Osteoblast (primary cell): ENCODE measurements at regions not wholly inside any gene's neighbourhood (a gene's known extent, or its start where the extent isn't known, plus 50 kb on each side); places are given as distances from the start of the nearest gene placed in this dataset.

Experiments used
- DNase-seq: peaks from one replicate; pipeline ENCODE4 v3.0.0; 2011; ENCODE audit warnings: low spot score, mixed read lengths; ENCODE audit not compliant: insufficient read length; ENCODE audit errors: missing footprints
- H2AFZ ChIP-seq: 2 replicates; pipeline ENCODE4 v1.6.0; 2011; ENCODE audit warnings: mild to moderate bottlenecking, low read length
- H3K27ac ChIP-seq: 2 replicates; pipeline ENCODE4 v1.5.1; 2011; ENCODE audit warnings: mild to moderate bottlenecking, low read depth, low read length, moderate library complexity
- H3K27me3 ChIP-seq: 2 replicates; pipeline ENCODE4 v1.6.0; 2012; ENCODE audit warnings: mild to moderate bottlenecking, control low read depth, inconsistent platforms, low read length, moderate library complexity; ENCODE audit not compliant: insufficient read depth
- H3K36me3 ChIP-seq: 2 replicates; pipeline ENCODE4 v1.5.1; 2011; ENCODE audit warnings: mild to moderate bottlenecking, low read length, control low read depth, moderate library complexity; ENCODE audit not compliant: insufficient read depth
- H3K4me1 ChIP-seq: 2 replicates; pipeline ENCODE4 v1.5.1; 2011; ENCODE audit warnings: mild to moderate bottlenecking, low read length, control low read depth, moderate library complexity; ENCODE audit not compliant: insufficient read depth
- H3K4me2 ChIP-seq: 2 replicates; pipeline ENCODE4 v1.6.0; 2011; ENCODE audit warnings: mild to moderate bottlenecking, low read length; ENCODE audit not compliant: insufficient read depth
- H3K4me3 ChIP-seq: fragments of 200-600 bp; sonication (generic); 3 replicates; pipeline ENCODE4 v1.5.1; 2012; ENCODE audit warnings: mild to moderate bottlenecking, low read length, inconsistent platforms; ENCODE audit not compliant: insufficient read depth
- H3K79me2 ChIP-seq: 2 replicates; pipeline ENCODE4 v1.6.0; 2012; ENCODE audit warnings: mild to moderate bottlenecking, low read length, control low read depth, inconsistent platforms; ENCODE audit not compliant: insufficient read depth
- H3K9me3 ChIP-seq: 2 replicates; pipeline ENCODE4 v1.5.1; 2011; ENCODE audit warnings: low read depth, low read length, control low read depth
- H4K20me1 ChIP-seq: 2 replicates; pipeline ENCODE4 v1.6.0; 2012; ENCODE audit warnings: mild to moderate bottlenecking, low read length, control low read depth; ENCODE audit not compliant: insufficient read depth
- CTCF ChIP-seq: IDR thresholded peaks from 2 replicates; pipeline ENCODE4 v1.5.1; 2011; ENCODE audit warnings: mild to moderate bottlenecking, low read depth, low read length, moderate library complexity; ENCODE audit errors: extremely low read depth

GRCh38 chr7:91327346-91327745 is 63.1 kb downstream of the FZD1 start:
- no peak for TF ChIP-seq CTCF
- Histone ChIP-seq H3K4me3 (no peak overlapping the region), H3K79me2 (no peaks in the 10 kb centered on the region), H3K27me3 (no peaks in the 10 kb centered on the region), H3K4me1 (no peaks in the 10 kb centered on the region), H4K20me1 (no peaks in the 10 kb centered on the region), H3K27ac (no peak overlapping the region), H3K36me3 (no peaks in the 10 kb centered on the region), H3K4me2 (no peak overlapping the region), H2AFZ (no peak overlapping the region), H3K9me3 (no peaks in the 10 kb centered on the region)
- DNase-seq, result no peak

- Histone ChIP-seq H4K20me1 (no peaks in the 10 kb centered on the region), H3K4me1 (no peaks in the 10 kb centered on the region), H3K27ac (no peak overlapping the region), H3K9me3 (no peaks in the 10 kb centered on the region), H2AFZ (no peak overlapping the region), H3K4me2 (no peak overlapping the region), H3K27me3 (no peaks in the 10 kb centered on the region), H3K79me2 (no peaks in the 10 kb centered on the region), H3K4me3 (no peak overlapping the region), H3K36me3 (no peaks in the 10 kb centered on the region)
- DNase-seq, result no peak
- TF ChIP-seq CTCF, result no peak
These were observed 65.3 kb downstream of the FZD1 start for GRCh38 chr7:91329571-91329970.

GRCh38 chr7:91330191-91330808 is 66.1 kb downstream of the FZD1 start:
- H3K4me2 ChIP-seq, result no peak overlapping the region
- H3K4me1 ChIP-seq, result no peaks in the 10 kb centered on the region
- no peak overlapping the region for H3K4me3 ChIP-seq
- H3K27ac ChIP-seq, result no peak overlapping the region
- no peaks in the 10 kb centered on the region for H3K9me3 ChIP-seq
- H3K27me3 ChIP-seq, result no peaks in the 10 kb centered on the region
- no peaks in the 10 kb centered on the region for H3K36me3 ChIP-seq
- no peaks in the 10 kb centered on the region for H4K20me1 ChIP-seq
- DNase-seq, result peak; percentile 41
- no peaks in the 10 kb centered on the region for H3K79me2 ChIP-seq
- H2AFZ ChIP-seq, result no peak overlapping the region
- TF ChIP-seq CTCF, result no peak

GRCh38 chr7:91330866-91331265 is 66.6 kb downstream of the FZD1 start:
- no peak for TF ChIP-seq CTCF
- no peaks in the 10 kb centered on the region for H3K27me3 ChIP-seq
- no peak for DNase-seq
- no peaks in the 10 kb centered on the region for H3K36me3 ChIP-seq
- H3K4me3 ChIP-seq, result no peak overlapping the region
- H3K27ac ChIP-seq, result no peak overlapping the region
- no peaks in the 10 kb centered on the region for H3K4me1 ChIP-seq
- no peak overlapping the region for H3K4me2 ChIP-seq
- no peaks in the 10 kb centered on the region for H4K20me1 ChIP-seq
- H3K9me3 ChIP-seq, result no peaks in the 10 kb centered on the region
- no peak overlapping the region for H2AFZ ChIP-seq
- no peaks in the 10 kb centered on the region for H3K79me2 ChIP-seq
